AG04449 (cell line): ENCODE measurements at regions not wholly inside any gene's neighbourhood (a gene's known extent, or its start where the extent isn't known, plus 50 kb on each side); places are given as distances from the start of the nearest gene placed in this dataset.

Source experiments
- CTCF ChIA-PET: fragments of 350-600 bp; formaldehyde crosslinking; extraction: SDS; loops from one replicate; lab custom pipeline; 2021; ENCODE audit warnings: antibody characterized with exemption; lab: Yijun Ruan, JAX
- POLR2A ChIA-PET: fragments of 400-600, 350-600 bp; formaldehyde crosslinking; extraction: SDS; loops from one replicate; lab custom pipeline; 2020; ENCODE audit warnings: antibody characterized with exemption, inconsistent platforms; lab: Yijun Ruan, JAX
- DNase-seq: peaks from one replicate; pipeline ENCODE4 v3.0.0-alpha.2; 2010; ENCODE audit warnings: low read depth, low spot score
- H3K4me3 ChIP-seq: 2 replicates; pipeline ENCODE4 v1.5.1; 2011; ENCODE audit warnings: low read depth, mild to moderate bottlenecking, control low read depth, low read length
- CTCF ChIP-seq: IDR thresholded peaks from one replicate; pipeline ENCODE4 v1.5.1; 2011; ENCODE audit warnings: mild to moderate bottlenecking, moderate library complexity, low read length, control low read depth, inconsistent platforms; ENCODE audit not compliant: insufficient read depth; ENCODE audit errors: missing control alignments

DNA sequence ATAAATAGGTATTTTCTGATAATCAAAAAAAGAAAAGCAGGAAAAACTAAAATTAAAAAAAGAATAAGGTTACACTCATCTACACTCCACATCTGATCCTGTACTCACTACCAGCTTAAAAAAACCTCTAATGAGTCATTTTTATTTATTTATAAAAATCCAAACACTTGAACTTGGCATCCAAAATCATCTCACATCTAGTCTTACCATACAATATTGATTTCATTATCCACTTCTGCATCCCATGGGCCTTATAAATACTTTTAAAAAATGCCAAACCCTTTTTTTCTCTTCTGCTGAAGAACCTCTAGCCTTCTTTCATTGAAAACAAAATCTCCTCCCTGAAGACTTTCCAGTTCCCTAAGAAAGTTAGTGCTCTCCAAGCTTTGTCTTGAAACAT is 109.7 kb downstream of the TMTC3 start:
- ChIA-PET CTCF (interaction anchor here (1.2 kb wide), 1 partner anchor 25 kb away, joined by 3 read pairs; no protein-coding TSS in a partner anchor), POLR2A (no interaction called here)
- no peak for DNase-seq
- no peak overlapping the region for H3K4me3 ChIP-seq
- TF ChIP-seq CTCF = no peak

GRCh38 chr12:88253371-88253978 is 111.4 kb downstream of the TMTC3 start:
- CTCF ChIA-PET = interaction anchor here (1.0 kb wide), 1 partner anchor 46 kb away, joined by 3 read pairs; no protein-coding TSS in a partner anchor
- POLR2A ChIA-PET = no interaction called here
- no peak for DNase-seq
- TF ChIP-seq CTCF = no peak
- H3K4me3 ChIP-seq = no peak overlapping the region

- no peak overlapping the region for H3K4me3 ChIP-seq
- ChIA-PET CTCF (interaction anchor here (1.3 kb wide), 1 partner anchor 99 kb away, joined by 3 read pairs; no protein-coding TSS in a partner anchor), POLR2A (no interaction called here)
- no peak for TF ChIP-seq CTCF
- DNase-seq = no peak
Observed at GRCh38 chr12:88255224-88255623, 113.1 kb downstream of the TMTC3 start.

DNA sequence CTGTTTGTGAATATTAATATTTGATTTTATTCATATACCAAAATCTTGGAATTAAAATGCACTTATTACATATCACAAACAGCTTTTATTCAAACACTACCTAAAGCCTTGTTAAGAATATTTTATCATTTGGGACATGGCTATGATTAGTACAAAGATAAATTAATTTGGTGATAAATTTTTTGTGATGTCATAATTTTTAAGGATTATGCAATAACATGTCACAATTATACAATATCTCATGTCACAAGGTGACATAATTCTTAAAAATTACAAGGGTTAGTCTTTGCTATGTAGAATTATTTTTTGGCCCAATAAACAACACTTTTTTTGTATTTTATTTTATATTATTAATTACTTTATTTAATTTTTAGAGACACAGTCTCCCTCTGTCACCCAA is 113.7 kb downstream of the TMTC3 start:
- ChIA-PET CTCF (interaction anchor here (1.3 kb wide), 1 partner anchor 100 kb away, joined by 3 read pairs; no protein-coding TSS in a partner anchor), POLR2A (no interaction called here)
- TF ChIP-seq CTCF = no peak
- DNase-seq = no peak
- no peak overlapping the region for H3K4me3 ChIP-seq

DNA sequence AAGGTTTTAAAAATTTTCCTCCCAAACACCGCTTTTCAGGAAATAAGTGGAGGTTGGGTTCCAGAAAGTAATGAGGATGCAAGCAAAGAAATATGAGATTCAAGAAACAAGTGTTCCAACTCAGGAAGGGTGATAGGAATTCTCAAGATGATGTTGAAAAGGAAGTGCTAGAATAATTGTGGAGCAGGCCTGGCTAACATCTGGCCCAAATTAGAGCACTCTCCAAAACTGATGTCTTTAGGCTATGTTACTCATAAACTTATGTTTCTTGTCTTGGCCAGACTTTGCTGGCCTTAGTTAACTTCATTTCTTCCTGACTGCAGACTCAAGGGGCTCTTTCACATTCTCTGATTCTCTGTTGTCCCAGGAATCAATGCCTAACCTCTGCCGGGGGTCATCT is 116.3 kb downstream of the TMTC3 start:
- POLR2A ChIA-PET = no interaction called here
- TF ChIP-seq CTCF = no peak
- DNase-seq = peak; percentile 10
- CTCF ChIA-PET = no interaction called here
- no peak overlapping the region for H3K4me3 ChIP-seq

DNA sequence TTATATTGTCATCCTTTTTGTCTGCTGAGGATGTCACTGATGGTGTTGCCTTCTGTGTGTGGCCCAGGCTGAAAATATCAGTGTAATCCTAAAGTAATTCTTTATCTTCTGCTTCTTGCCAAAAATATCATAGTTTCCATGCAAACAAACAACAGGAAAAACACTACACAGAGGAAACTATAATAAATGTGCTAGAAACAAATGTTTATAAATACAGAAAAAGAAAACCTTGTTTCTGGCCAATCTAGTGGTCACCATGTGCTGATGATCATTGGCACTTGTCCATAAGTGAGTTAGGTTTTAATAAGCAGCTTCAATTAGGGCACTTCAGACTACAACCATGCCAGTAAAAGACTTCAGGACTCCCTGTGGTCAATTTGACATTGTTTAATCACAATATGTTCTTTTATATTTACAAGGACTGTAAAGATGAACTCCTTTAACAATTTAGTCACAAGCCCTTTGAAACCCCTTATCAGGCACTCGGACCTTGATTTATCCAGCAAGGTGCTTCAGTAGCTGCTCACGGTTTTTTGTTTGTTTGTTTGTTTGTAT is 124.8 kb downstream of the TMTC3 start:
- ChIA-PET POLR2A (no interaction called here), CTCF (no interaction called here)
- H3K4me3 ChIP-seq = no peak overlapping the region
- TF ChIP-seq CTCF = no peak
- DNase-seq = no peak
